ENCODE measurements at regions not wholly inside any gene's neighbourhood (a gene's known extent, or its start where the extent isn't known, plus 50 kb on each side); places are given as distances from the start of the nearest gene placed in this dataset.

DNA sequence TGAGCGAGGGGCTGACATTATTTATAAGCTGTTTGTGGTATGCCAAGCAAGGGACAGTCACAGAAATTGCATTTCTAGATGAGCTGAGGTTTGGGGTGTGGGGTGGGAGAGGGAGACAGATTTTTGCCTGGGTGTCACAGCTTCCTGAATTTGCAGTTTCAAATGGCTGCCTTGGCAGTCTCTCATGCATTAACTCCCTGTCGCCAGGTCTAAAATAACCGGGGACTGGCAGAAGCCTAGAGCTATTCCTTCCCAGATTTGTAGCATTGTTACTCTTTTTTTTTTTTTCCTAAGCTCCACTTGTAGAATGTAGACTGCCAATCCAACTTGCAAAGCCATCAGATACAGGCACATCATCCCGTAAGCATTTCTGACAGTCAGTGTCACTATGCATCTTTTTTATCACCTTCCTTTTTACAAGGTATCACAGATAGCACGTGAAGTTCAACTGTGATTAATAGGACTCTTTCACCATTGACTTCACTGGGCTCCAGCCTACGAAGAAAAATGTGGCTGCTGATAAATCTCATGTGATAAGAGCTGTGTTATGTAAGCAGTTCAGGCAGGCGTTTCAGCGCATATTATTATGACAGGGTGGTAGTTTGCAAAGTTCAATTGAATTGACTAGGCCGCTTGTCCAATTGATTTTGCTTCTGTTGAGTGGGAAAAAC is 130.7 kb upstream of the CELF2 start:
- peaks cover 7% of the 10 kb centered on the region for H3K9me3 Mint-ChIP-seq (ENCODE audit: low read depth)
- TF ChIP-seq, protein P1, sequence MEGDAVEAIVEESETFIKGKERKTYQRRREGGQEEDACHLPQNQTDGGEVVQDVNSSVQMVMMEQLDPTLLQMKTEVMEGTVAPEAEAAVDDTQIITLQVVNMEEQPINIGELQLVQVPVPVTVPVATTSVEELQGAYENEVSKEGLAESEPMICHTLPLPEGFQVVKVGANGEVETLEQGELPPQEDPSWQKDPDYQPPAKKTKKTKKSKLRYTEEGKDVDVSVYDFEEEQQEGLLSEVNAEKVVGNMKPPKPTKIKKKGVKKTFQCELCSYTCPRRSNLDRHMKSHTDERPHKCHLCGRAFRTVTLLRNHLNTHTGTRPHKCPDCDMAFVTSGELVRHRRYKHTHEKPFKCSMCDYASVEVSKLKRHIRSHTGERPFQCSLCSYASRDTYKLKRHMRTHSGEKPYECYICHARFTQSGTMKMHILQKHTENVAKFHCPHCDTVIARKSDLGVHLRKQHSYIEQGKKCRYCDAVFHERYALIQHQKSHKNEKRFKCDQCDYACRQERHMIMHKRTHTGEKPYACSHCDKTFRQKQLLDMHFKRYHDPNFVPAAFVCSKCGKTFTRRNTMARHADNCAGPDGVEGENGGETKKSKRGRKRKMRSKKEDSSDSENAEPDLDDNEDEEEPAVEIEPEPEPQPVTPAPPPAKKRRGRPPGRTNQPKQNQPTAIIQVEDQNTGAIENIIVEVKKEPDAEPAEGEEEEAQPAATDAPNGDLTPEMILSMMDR (IDR thresholded peaks at IDR 0.05; ENCODE audit: unreplicated experiment): no peak
- peak overlapping the region; percentile 78 for H3K27ac Mint-ChIP-seq
- H3K36me3 Mint-ChIP-seq (ENCODE audit: insufficient read depth): no peaks in the 10 kb centered on the region
- H3K27me3 Mint-ChIP-seq: peaks cover 65% of the 10 kb centered on the region
- H3K4me3 Mint-ChIP-seq (ENCODE audit: low read depth): no peak overlapping the region
- DNase-seq (ENCODE audit: low spot score, unreplicated experiment): no peak
- H3K4me1 Mint-ChIP-seq (ENCODE audit: low read depth): peaks cover 22% of the 10 kb centered on the region

DNA sequence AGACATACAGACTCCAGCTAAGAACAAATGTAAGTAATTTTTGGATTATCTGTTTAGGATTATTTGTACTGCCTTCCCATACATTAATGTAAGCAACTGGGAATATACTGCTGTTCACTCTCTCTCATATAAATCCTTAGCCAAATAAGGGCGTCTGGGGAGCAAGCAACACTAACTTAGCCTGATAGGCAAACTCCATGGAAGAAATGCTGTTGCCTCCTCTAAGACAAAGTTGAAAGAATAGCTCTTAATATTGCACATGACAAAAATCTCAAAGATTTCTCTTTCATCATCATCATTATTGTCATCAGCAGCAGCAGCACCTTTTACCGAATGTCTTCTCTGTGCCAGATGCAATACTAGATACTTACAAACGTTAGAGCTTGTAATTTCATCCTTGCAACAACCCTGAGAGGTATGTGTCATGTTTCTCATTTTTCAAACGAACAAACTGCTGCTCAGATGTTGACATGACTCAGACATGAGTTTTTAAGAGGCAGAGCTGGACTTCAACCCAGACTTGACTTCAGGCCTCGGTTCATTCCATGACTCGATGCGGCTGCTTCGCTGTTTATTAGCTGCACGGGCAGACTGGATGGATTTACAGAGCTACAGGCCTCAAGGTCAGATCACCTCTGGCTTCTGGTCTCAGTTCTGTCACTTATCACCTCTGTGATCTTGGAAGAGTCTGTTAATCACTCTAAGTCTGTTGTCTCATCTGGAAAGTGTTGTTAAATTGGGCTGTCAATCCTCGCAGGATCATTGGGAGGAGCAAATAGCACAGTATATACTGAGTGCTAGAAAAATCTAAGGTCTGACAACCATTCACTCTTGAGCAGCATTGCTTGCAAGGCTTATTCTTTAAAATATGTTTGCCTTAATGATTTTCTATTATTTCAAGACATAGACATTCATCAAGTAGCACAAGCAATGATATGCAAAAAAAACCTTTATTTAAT is 126.3 kb upstream of the CELF2 start:
- H3K9me3 Mint-ChIP-seq (ENCODE audit: low read depth): peaks cover 11% of the 10 kb centered on the region
- H3K4me3 Mint-ChIP-seq (ENCODE audit: low read depth): no peak overlapping the region
- H3K36me3 Mint-ChIP-seq (ENCODE audit: insufficient read depth): no peaks in the 10 kb centered on the region
- no peak for DNase-seq (ENCODE audit: low spot score, unreplicated experiment)
- H3K4me1 Mint-ChIP-seq (ENCODE audit: low read depth): peaks cover 22% of the 10 kb centered on the region
- no peak overlapping the region for H3K27ac Mint-ChIP-seq
- peaks cover 66% of the 10 kb centered on the region for H3K27me3 Mint-ChIP-seq
- TF ChIP-seq, protein P1 (IDR thresholded peaks at IDR 0.05; ENCODE audit: unreplicated experiment): no peak

DNA sequence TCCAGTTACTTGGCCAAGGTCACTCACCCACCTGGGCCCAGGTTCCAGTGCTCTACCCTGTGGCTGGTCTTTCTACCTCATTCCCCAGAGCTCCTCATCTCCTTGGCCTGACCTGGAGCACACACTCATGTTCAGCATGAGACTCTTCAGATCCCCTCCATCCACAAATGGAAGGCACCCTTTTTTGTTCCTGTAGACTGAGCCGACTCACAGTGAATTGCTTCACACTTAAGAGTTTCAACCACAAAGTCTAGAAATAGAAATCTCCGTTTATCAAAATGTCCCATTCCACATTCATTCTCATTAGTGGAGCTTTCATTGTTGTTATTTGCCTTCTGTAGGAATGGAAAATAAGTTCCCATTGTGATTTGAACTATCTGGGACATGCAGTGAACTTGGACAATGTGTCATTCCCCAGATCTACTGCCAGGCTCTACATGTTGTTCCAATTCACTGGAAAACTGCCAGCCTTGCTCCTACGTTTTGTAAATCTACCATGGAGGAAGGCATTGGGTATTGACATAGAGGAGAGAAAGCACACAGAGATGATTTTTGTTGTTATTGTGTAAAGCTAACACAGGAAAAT is 125.3 kb upstream of the CELF2 start:
- H3K27ac Mint-ChIP-seq: no peak overlapping the region
- DNase-seq (ENCODE audit: low spot score, unreplicated experiment): no peak
- TF ChIP-seq, protein P1 (IDR thresholded peaks at IDR 0.05; ENCODE audit: unreplicated experiment): no peak
- H3K9me3 Mint-ChIP-seq (ENCODE audit: low read depth): peaks cover 11% of the 10 kb centered on the region
- H3K4me3 Mint-ChIP-seq (ENCODE audit: low read depth): no peak overlapping the region
- peaks cover 74% of the 10 kb centered on the region for H3K27me3 Mint-ChIP-seq
- peaks cover 1% of the 10 kb centered on the region for H3K36me3 Mint-ChIP-seq (ENCODE audit: insufficient read depth)
- peaks cover 13% of the 10 kb centered on the region for H3K4me1 Mint-ChIP-seq (ENCODE audit: low read depth)

DNA sequence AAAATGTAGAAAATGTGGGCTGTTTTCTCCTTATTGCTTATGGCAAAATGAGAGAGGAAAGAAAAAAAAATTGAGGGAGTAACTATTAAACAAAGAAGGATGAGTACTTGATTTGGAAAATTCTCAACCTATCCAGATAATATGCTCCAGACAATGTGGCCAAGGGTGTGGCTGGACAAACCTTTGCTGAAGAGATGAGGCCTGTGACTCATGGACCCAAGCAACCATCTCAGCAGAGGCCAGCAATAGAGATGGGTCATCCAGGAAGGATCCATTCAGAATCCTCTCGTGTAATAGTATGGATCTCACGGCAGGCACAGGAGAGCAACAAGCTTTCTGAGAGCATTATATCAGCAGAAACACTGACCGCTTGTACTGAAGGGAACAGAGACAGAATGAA is 120.3 kb upstream of the CELF2 start:
- Mint-ChIP-seq H3K27me3 (peaks cover 65% of the 10 kb centered on the region), H3K4me3 (ENCODE audit: low read depth) (no peak overlapping the region), H3K9me3 (ENCODE audit: low read depth) (peaks cover 11% of the 10 kb centered on the region), H3K27ac (no peak overlapping the region), H3K36me3 (ENCODE audit: insufficient read depth) (peaks cover 1% of the 10 kb centered on the region), H3K4me1 (ENCODE audit: low read depth) (no peaks in the 10 kb centered on the region)
- TF ChIP-seq, protein P1 (IDR thresholded peaks at IDR 0.05; ENCODE audit: unreplicated experiment): no peak
- DNase-seq (ENCODE audit: low spot score, unreplicated experiment): no peak

DNA sequence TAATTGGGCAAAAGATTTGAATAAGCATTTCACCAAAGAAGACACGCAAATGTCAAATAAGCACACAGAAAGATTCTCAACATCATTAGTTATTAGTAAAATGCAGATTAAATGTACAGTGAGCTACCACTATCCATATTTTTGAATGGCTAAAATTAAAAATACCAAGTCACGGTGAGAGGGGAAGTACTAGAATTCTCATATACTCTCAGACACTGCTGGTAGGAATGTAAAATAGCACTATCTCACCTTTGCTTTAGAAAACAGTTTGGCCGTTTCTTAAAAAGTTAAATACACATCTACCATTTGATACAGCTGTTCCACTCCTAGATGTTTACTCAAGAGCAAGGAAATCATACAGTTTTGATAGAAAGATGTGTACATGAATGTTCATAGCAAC is 115.8 kb upstream of the CELF2 start:
- Mint-ChIP-seq H3K4me1 (ENCODE audit: low read depth) (no peaks in the 10 kb centered on the region), H3K27me3 (peaks cover 48% of the 10 kb centered on the region), H3K9me3 (ENCODE audit: low read depth) (no peaks in the 10 kb centered on the region), H3K36me3 (ENCODE audit: insufficient read depth) (no peaks in the 10 kb centered on the region), H3K27ac (no peak overlapping the region), H3K4me3 (ENCODE audit: low read depth) (no peak overlapping the region)
- TF ChIP-seq, protein P1 (IDR thresholded peaks at IDR 0.05; ENCODE audit: unreplicated experiment): no peak
- no peak for DNase-seq (ENCODE audit: low spot score, unreplicated experiment)

Measured in progenitor cell of endocrine pancreas (in vitro differentiated cells).